SK-N-SH treated with all-trans-retinoic acid at 6 μM for 48 hours (cell line): ENCODE measurements at regions not wholly inside any gene's neighbourhood (a gene's known extent, or its start where the extent isn't known, plus 50 kb on each side); places are given as distances from the start of the nearest gene placed in this dataset.

ENCODE experiments used
- ATAC-seq: fragments of 200-7000 bp; cut with Tn5 transposase; 3 replicates; pipeline ENCODE4 v1.9.1; 2020; ENCODE audit warnings: mild to moderate bottlenecking, moderate library complexity
- ARNTL ChIP-seq: fragments of 450-650 bp; formaldehyde crosslinking; IDR thresholded peaks from 2 replicates; pipeline ENCODE4 v1.5.0; 2020; ENCODE audit warnings: low read depth, mild to moderate bottlenecking, moderate library complexity, borderline replicate concordance
- BACH2 ChIP-seq: fragments of 250-450 bp; sonication (Bioruptor Pico); IDR thresholded peaks from 2 replicates; pipeline ENCODE4 v1.9.0; 2021; ENCODE audit warnings: mild to moderate bottlenecking, borderline replicate concordance
- CSDC2 ChIP-seq: fragments of 250-450 bp; sonication (Bioruptor Pico); IDR thresholded peaks from 2 replicates; pipeline ENCODE4 v1.5.0; 2020; ENCODE audit warnings: mild to moderate bottlenecking, moderate library complexity
- ESRRG ChIP-seq: fragments of 250-450 bp; sonication (Bioruptor Pico); IDR thresholded peaks from 2 replicates; pipeline ENCODE4 v1.6.1; 2021; ENCODE audit warnings: mild to moderate bottlenecking
- GLIS3 ChIP-seq: fragments of 250-450 bp; sonication (Bioruptor Pico); IDR thresholded peaks from 2 replicates; pipeline ENCODE4 v1.5.0; 2020; ENCODE audit warnings: mild to moderate bottlenecking, moderate library complexity
- ISL1 ChIP-seq: fragments of 250-450 bp; sonication (Bioruptor Pico); IDR thresholded peaks from 2 replicates; pipeline ENCODE4 v2.1.2; 2022; ENCODE audit warnings: mild to moderate bottlenecking, moderate library complexity
- OSR1 ChIP-seq: fragments of 250-450 bp; sonication (Bioruptor Pico); IDR thresholded peaks from 2 replicates; pipeline ENCODE4 v1.8.0; 2022; ENCODE audit warnings: moderate library complexity, mild to moderate bottlenecking, inconsistent platforms
- PPARA ChIP-seq: fragments of 250-450 bp; sonication (Bioruptor Pico); IDR thresholded peaks from 2 replicates; pipeline ENCODE4 v1.5.0; 2020; ENCODE audit warnings: mild to moderate bottlenecking, borderline replicate concordance
- RARB ChIP-seq: fragments of 250-450 bp; sonication (Bioruptor Pico); IDR thresholded peaks from 2 replicates; pipeline ENCODE4 v1.8.0; 2021; ENCODE audit warnings: mild to moderate bottlenecking, moderate library complexity
- SNAI2 ChIP-seq: fragments of 250-450 bp; sonication (Bioruptor Pico); IDR thresholded peaks from 2 replicates; pipeline ENCODE4 v1.5.0; 2020; ENCODE audit warnings: mild to moderate bottlenecking, moderate library complexity
- TCF4 ChIP-seq: fragments of 250-450 bp; sonication (Bioruptor Pico); IDR thresholded peaks from 2 replicates; pipeline ENCODE4 v1.8.0; 2021; ENCODE audit warnings: mild to moderate bottlenecking, moderate library complexity, borderline replicate concordance
- TOX ChIP-seq: fragments of 250-450 bp; sonication (Bioruptor Pico); IDR thresholded peaks from 2 replicates; pipeline ENCODE4 v1.8.0; 2021; ENCODE audit warnings: mild to moderate bottlenecking, moderate library complexity, borderline replicate concordance
- ZC3H10 ChIP-seq: fragments of 250-450 bp; sonication (Bioruptor Pico); IDR thresholded peaks from 2 replicates; pipeline ENCODE4 v1.5.1; 2021; ENCODE audit warnings: mild to moderate bottlenecking, moderate library complexity
- ZFP3 ChIP-seq: fragments of 250-450 bp; sonication (Bioruptor Pico); IDR thresholded peaks from 2 replicates; pipeline ENCODE4 v1.5.0; 2020; ENCODE audit warnings: mild to moderate bottlenecking, moderate library complexity
- ZFP30 ChIP-seq: fragments of 450-650 bp; formaldehyde crosslinking; IDR thresholded peaks from 2 replicates; pipeline ENCODE4 v1.5.0; 2022; ENCODE audit warnings: mild to moderate bottlenecking, moderate library complexity
- ZNF565 ChIP-seq: fragments of 450-650 bp; formaldehyde crosslinking; conservative IDR thresholded peaks from 2 replicates; pipeline ENCODE4 v1.5.0; 2020; ENCODE audit warnings: low read depth, mild to moderate bottlenecking, moderate library complexity
- ZNF70 ChIP-seq: fragments of 450-650 bp; formaldehyde crosslinking; IDR thresholded peaks from 2 replicates; pipeline ENCODE4 v1.5.0; 2020; ENCODE audit warnings: mild to moderate bottlenecking, moderate library complexity
- ZNF8 ChIP-seq: fragments of 450-650 bp; formaldehyde crosslinking; IDR thresholded peaks from 2 replicates; pipeline ENCODE4 v1.5.0; 2020; ENCODE audit warnings: mild to moderate bottlenecking, moderate library complexity
- TF ChIP-seq, protein P1 (sequence below): fragments of 250-450 bp; sonication (Bioruptor Pico); IDR thresholded peaks from 2 replicates; pipeline ENCODE4 v1.5.0; 2020; ENCODE audit warnings: mild to moderate bottlenecking, moderate library complexity
- TF ChIP-seq, protein P2 (sequence below): fragments of 250-450 bp; sonication (Bioruptor Pico); IDR thresholded peaks from 2 replicates; pipeline ENCODE4 v1.8.0; 2021; ENCODE audit warnings: low read depth, mild to moderate bottlenecking, moderate library complexity, borderline replicate concordance
- TF ChIP-seq, protein P3 (sequence below): fragments of 250-450 bp; sonication (Bioruptor Pico); IDR thresholded peaks from 2 replicates; pipeline ENCODE4 v1.5.1; 2020; ENCODE audit warnings: low read depth, mild to moderate bottlenecking, moderate library complexity
- TF ChIP-seq, protein P4 (sequence below): fragments of 250-450 bp; sonication (Bioruptor Pico); IDR thresholded peaks from 2 replicates; pipeline ENCODE4 v1.5.1; 2021; ENCODE audit warnings: mild to moderate bottlenecking, moderate library complexity
- TF ChIP-seq, protein P5 (sequence below): fragments of 250-450 bp; sonication (Bioruptor Pico); IDR thresholded peaks from 2 replicates; pipeline ENCODE4 v1.8.0; 2020; ENCODE audit warnings: mild to moderate bottlenecking, moderate library complexity, borderline replicate concordance

DNA sequence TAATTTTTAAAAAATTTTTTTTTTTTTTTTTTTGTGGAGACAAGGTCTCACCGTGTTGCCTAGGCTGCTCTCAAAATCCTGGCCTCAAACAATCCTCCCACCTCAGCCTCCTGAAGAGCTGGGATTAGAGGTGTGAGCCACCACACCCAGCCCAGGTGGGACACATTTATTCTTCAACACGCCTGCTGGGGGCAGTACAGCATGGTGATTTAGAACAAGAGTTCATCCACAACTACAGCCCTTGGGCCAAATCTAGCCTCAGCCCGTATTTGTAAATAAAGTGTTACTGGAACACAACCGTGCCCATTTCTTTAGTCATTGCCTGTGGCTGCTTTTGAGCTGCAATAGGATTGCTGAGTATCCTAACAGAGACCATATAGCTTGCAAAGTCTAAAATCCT lies 92.8 kb downstream of the KATNIP start:
- no peak for TF ChIP-seq ZNF8 (CRISPR knock-in tag)
- no peak for TF ChIP-seq TCF4
- no peak for TF ChIP-seq GLIS3 (CRISPR knock-in tag)
- no peak for TF ChIP-seq CSDC2 (CRISPR knock-in tag)
- no peak for TF ChIP-seq ZNF70 (CRISPR knock-in tag)
- no peak for TF ChIP-seq ZFP30 (CRISPR knock-in tag)
- no peak for TF ChIP-seq OSR1
- no peak for TF ChIP-seq PPARA (CRISPR knock-in tag)
- TF ChIP-seq ZNF565 = no peak
- no peak for TF ChIP-seq ESRRG (CRISPR knock-in tag)
- no peak for TF ChIP-seq ISL1
- TF ChIP-seq ZC3H10 (CRISPR knock-in tag) = no peak
- TF ChIP-seq, protein P1, sequence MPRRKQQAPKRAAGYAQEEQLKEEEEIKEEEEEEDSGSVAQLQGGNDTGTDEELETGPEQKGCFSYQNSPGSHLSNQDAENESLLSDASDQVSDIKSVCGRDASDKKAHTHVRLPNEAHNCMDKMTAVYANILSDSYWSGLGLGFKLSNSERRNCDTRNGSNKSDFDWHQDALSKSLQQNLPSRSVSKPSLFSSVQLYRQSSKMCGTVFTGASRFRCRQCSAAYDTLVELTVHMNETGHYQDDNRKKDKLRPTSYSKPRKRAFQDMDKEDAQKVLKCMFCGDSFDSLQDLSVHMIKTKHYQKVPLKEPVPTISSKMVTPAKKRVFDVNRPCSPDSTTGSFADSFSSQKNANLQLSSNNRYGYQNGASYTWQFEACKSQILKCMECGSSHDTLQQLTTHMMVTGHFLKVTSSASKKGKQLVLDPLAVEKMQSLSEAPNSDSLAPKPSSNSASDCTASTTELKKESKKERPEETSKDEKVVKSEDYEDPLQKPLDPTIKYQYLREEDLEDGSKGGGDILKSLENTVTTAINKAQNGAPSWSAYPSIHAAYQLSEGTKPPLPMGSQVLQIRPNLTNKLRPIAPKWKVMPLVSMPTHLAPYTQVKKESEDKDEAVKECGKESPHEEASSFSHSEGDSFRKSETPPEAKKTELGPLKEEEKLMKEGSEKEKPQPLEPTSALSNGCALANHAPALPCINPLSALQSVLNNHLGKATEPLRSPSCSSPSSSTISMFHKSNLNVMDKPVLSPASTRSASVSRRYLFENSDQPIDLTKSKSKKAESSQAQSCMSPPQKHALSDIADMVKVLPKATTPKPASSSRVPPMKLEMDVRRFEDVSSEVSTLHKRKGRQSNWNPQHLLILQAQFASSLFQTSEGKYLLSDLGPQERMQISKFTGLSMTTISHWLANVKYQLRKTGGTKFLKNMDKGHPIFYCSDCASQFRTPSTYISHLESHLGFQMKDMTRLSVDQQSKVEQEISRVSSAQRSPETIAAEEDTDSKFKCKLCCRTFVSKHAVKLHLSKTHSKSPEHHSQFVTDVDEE (CRISPR knock-in tag) = no peak
- TF ChIP-seq, protein P2, sequence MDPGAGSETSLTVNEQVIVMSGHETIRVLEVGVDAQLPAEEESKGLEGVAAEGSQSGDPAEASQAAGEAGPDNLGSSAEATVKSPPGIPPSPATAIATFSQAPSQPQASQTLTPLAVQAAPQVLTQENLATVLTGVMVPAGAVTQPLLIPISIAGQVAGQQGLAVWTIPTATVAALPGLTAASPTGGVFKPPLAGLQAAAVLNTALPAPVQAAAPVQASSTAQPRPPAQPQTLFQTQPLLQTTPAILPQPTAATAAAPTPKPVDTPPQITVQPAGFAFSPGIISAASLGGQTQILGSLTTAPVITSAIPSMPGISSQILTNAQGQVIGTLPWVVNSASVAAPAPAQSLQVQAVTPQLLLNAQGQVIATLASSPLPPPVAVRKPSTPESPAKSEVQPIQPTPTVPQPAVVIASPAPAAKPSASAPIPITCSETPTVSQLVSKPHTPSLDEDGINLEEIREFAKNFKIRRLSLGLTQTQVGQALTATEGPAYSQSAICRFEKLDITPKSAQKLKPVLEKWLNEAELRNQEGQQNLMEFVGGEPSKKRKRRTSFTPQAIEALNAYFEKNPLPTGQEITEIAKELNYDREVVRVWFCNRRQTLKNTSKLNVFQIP = no peak
- TF ChIP-seq, protein P3, sequence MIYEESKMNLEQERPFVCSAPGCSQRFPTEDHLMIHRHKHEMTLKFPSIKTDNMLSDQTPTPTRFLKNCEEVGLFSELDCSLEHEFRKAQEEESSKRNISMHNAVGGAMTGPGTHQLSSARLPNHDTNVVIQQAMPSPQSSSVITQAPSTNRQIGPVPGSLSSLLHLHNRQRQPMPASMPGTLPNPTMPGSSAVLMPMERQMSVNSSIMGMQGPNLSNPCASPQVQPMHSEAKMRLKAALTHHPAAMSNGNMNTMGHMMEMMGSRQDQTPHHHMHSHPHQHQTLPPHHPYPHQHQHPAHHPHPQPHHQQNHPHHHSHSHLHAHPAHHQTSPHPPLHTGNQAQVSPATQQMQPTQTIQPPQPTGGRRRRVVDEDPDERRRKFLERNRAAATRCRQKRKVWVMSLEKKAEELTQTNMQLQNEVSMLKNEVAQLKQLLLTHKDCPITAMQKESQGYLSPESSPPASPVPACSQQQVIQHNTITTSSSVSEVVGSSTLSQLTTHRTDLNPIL (CRISPR knock-in tag) = no peak
- TF ChIP-seq ARNTL (CRISPR knock-in tag) = no peak
- TF ChIP-seq, protein P4, sequence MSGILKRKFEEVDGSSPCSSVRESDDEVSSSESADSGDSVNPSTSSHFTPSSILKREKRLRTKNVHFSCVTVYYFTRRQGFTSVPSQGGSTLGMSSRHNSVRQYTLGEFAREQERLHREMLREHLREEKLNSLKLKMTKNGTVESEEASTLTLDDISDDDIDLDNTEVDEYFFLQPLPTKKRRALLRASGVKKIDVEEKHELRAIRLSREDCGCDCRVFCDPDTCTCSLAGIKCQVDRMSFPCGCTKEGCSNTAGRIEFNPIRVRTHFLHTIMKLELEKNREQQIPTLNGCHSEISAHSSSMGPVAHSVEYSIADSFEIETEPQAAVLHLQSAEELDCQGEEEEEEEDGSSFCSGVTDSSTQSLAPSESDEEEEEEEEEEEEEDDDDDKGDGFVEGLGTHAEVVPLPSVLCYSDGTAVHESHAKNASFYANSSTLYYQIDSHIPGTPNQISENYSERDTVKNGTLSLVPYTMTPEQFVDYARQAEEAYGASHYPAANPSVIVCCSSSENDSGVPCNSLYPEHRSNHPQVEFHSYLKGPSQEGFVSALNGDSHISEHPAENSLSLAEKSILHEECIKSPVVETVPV (CRISPR knock-in tag) = no peak
- TF ChIP-seq, protein P5, sequence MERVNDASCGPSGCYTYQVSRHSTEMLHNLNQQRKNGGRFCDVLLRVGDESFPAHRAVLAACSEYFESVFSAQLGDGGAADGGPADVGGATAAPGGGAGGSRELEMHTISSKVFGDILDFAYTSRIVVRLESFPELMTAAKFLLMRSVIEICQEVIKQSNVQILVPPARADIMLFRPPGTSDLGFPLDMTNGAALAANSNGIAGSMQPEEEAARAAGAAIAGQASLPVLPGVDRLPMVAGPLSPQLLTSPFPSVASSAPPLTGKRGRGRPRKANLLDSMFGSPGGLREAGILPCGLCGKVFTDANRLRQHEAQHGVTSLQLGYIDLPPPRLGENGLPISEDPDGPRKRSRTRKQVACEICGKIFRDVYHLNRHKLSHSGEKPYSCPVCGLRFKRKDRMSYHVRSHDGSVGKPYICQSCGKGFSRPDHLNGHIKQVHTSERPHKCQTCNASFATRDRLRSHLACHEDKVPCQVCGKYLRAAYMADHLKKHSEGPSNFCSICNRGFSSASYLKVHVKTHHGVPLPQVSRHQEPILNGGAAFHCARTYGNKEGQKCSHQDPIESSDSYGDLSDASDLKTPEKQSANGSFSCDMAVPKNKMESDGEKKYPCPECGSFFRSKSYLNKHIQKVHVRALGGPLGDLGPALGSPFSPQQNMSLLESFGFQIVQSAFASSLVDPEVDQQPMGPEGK = no peak
- TF ChIP-seq BACH2 (CRISPR knock-in tag) = no peak
- no peak for TF ChIP-seq SNAI2 (CRISPR knock-in tag)
- no peak for ATAC-seq

DNA sequence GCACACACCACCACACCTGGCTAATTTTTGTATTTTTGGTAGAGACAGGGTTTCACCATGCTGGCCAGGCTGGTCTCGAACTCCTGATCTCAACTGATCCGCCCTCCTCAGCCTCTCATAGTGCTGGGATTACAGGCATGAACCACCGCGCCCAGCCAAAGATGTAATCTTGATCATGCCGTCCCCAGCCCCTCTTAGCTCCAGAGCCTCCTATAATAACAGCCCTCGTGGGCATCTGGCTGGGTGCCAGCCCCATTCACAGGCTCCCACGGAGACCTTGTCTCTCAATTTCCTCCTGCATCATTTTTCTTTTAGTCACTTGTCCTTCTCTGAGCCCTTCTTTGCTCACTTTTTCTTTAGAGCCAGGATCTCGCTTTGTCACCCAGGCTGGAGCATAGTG lies 94.2 kb downstream of the KATNIP start:
- no peak for ATAC-seq
- TF ChIP-seq ZNF70 (CRISPR knock-in tag) (no peak), OSR1 (no peak), ZNF8 (CRISPR knock-in tag) (no peak), ZFP30 (CRISPR knock-in tag) (no peak), RARB (no peak), BACH2 (CRISPR knock-in tag) (no peak), ESRRG (CRISPR knock-in tag) (no peak), ARNTL (CRISPR knock-in tag) (no peak), GLIS3 (CRISPR knock-in tag) (no peak), ZFP3 (no peak), TOX (no peak), ZC3H10 (CRISPR knock-in tag) (no peak), SNAI2 (CRISPR knock-in tag) (no peak), ISL1 (no peak), CSDC2 (CRISPR knock-in tag) (no peak)
- TF ChIP-seq, protein P1 (CRISPR knock-in tag) = no peak
- TF ChIP-seq, protein P2 = no peak
- TF ChIP-seq, protein P4 (CRISPR knock-in tag) = no peak
